Cerebellar cortex (tissue), 1 donor: ENCODE measurements at regions not wholly inside any gene's neighbourhood (a gene's known extent, or its start where the extent isn't known, plus 50 kb on each side); places are given as distances from the start of the nearest gene placed in this dataset.

Source experiments
- DNase-seq: peaks from one replicate; pipeline ENCODE4 v3.0.0-alpha.2; 2015; ENCODE audit warnings: low spot score

DNA sequence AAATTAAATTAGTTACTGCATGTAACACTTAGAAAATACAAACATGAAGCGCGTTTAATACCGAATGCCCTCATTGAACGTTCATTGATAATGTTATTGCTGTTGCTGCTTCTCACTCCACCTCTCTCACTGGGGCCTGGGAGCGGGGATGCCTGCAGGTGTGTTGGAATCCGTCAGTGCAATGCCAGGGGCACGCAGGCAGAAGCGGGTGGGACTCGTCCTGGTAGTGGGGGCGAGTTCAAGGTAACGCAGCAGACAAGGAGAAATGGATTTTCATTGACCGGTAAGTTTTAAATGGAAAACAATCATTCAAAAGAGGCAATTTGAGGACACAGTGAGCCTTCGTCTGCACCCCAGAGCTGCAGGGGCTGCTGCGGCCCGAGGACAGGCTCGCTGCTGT is 71.2 kb upstream of the AFDN start:
- no peak for DNase-seq

DNA sequence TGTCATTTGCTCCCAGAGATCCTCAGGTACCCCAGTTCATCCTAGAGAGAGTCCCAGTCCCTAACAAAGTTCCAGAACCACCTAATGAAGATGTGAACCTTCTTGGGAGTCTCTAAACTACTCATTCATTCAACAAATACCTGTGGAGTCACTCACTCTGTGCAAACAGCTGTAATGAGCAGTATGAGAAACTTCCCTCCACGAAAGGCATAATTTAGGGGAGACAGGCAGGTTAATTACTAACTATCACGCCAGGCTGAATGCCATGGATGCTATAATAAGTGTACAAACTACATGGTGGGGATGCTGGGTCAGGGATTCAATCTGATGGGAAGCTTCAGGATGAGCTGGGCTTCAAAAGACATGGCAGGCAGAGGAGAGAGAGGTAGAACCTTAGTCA is 70.1 kb upstream of the AFDN start:
- DNase-seq: no peak

DNA sequence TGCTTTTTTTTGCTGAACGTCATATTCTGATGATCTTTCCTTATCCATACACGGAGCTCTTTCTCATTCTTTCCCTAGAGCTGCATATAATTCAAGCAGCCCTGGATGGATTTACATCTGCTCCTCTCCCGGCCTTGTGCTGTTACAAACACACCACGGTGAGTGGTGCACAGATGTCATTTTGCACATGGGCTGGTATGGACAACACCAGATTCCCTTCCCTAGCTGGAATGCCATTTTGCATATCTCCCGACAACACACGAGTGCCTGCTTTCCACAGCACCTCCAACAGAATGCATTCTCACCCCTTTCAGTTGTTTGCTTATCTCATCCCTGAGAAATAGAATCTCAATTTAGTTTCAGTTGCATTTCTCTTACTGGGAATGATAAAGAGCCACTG is 69.5 kb upstream of the AFDN start:
- DNase-seq: no peak

DNA sequence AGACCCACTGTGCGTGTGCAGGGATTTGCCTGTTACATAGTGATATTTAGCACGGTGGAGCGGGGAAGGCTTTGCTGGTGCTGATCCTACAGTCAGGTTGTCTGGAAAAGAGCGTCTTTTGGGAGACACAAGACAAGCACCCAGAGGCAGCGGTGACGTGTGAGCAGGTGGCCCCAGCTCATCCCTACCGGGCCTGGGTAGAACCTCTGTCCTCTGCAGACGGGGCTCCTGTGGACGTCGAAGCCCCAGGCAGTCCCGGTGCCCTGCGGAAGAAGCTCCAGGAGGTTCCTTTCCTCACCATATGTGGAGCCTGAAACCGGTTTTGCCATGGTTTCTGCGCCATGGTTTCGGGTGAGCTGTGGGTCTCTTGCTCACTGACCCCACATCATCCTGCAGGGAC is 68.9 kb upstream of the AFDN start:
- no peak for DNase-seq

DNA sequence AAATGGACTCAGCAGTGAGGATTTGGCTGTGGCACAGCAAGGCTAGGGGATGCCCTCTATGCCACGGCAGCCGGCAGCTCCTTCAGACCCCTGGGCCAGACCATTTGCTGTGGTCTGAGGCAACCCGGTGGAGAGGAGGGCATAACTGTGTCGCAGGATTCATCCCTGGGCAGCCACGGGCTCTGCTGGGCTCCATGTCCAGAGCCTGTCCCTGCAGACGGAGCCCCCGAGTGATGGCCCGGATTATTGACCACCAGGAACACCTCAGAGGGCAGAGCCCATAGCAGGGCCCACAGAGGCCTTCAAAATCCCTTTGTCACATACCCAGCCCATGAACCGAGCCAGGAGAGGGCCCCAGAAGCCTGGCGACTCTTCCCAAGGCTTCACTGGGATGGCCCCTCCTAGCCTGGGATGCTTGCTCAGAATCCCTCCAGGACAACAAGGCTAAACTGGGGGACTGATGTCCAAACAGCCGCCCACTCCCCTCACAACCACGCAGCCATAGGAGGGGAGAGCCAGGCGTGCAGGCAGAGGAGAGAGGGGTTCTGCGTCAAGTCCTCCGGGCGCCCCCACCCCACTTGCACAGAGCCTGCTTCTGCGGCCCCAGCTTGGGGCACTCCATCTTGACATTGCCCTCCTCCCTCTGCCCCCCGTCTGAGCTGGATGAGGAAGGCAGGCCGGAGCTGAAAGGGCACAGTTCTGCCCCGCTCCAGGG is 68.2 kb upstream of the AFDN start:
- no peak for DNase-seq

DNA sequence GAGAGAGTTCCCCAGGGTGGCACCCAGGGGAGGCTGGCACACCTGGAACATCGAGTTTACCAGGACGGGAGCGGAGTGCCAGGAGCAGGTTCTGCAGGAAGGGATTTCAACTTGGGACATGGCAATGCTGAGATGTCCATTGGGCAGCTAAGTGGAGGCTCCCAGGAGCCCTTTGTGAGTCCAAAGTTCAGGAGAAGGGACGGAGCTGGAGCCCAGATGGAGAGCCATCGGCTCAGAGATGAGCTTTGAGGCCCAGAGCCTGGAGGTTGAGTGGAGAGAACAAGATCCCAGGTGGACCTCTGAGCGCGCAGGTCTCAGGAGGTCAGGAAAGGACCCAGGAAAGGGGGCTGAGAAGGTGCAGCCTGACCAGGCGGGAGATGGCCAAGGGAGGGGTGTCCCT is 67.5 kb upstream of the AFDN start:
- DNase-seq: no peak

DNA sequence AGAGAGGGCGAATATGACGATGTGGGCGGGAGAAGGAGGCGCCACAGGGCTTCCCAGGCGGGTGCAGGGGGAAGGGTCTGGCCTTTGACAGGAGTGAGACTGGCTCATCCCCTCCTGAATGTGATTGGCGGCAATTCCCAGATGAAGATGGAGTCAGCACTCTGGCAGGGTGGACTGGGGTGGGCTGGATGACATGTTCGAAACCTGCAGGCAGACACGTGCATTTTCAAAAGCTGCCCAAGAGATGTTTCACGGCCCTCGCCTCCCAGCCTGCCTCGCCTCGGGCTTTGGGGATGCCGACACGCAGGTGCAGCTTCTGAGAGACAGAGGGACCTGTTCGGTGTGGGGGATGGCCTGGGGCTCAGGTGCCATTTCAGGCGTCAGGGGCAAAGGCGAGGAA is 66.8 kb upstream of the AFDN start:
- no peak for DNase-seq

DNA sequence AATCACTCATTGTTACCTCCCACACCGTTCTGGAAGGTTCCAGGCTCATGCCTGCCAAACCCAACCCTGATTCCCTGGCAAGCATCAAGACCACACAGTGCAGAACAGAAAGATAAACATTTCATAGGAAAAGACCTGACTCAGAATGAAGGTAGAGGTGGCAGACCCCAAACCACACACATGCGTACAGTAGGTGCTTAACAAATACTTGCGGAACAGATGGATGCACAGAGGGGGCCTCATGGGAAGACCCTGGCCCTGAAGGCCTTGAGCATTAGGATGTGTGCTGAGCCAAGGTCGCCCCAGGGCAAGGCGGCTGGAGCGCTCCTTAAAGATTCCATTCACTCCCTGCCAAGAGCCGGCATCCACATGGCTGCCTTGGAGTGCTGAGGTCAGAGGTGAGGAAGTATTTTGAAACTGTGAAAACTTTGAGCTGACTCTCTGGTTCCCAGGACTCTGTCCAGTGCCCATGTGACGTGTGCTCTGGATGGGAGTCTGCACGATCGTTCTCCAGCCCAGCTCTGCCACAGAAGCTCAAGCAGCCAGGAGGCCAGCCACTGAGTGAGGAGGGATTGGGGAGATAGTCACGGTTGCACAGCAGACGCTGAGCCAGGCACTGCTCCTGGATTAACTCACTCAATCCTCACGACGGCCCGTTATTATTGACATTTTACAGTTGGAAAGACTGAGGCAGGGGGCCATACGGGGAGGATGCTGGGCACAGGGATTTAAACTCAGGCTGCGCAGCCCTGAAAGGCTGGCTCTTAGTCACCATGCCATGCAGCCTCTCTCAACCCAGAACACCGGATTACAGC is 65.5 kb upstream of the AFDN start:
- DNase-seq: no peak

DNA sequence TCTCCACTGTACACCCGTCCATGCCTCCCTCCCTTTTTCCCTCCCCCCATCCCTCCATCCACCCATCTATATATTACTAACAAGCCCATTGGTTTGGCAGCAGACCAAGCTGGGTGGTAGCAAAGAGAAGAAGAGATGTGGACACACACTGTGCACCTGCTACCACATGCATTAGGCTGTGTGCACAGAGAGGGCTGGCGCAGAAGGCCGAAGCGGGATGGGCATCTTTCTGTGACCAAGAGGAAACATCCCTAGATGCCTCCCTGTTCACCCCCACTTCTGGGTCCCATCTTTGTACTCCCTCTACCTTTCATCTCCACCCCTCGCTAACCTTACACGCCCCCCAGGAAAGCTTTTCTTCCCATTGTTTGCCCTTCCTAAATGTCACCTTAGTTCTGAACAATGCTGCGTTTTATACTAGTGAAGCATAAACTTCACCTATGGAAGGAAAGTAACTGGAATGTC is 64.9 kb upstream of the AFDN start:
- no peak for DNase-seq

DNA sequence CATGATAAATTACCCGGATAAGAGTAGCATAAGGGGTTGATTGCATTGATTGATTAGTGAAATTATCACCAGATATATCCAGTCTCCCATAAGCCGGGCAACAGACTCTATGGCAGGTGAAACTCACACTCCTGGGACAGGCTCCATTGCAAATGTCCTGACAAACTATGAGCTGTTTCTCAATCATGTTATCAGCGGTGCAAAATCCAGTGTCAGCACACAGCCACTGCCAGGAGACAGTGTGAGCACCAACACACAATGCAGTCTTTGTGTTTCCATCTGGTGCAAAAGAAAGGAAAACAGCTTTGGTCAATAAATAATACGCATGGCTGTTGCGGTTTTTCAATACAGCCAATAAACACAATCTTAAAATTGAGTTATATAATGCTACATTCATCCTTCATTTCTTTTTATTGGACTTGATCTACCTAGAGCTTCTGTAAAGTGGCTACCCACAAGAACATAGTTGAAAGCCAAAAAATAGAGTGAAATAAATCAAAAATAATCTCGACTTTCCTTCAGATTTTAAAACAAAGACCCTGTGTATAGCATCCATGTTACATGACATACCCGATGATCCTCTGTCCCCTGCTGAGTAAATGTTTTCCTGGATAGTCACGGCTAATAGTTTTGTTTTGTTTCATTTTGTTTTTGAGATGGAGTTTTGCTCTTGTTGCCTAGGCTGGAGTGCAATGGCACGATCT is 64.3 kb upstream of the AFDN start:
- DNase-seq: no peak

DNA sequence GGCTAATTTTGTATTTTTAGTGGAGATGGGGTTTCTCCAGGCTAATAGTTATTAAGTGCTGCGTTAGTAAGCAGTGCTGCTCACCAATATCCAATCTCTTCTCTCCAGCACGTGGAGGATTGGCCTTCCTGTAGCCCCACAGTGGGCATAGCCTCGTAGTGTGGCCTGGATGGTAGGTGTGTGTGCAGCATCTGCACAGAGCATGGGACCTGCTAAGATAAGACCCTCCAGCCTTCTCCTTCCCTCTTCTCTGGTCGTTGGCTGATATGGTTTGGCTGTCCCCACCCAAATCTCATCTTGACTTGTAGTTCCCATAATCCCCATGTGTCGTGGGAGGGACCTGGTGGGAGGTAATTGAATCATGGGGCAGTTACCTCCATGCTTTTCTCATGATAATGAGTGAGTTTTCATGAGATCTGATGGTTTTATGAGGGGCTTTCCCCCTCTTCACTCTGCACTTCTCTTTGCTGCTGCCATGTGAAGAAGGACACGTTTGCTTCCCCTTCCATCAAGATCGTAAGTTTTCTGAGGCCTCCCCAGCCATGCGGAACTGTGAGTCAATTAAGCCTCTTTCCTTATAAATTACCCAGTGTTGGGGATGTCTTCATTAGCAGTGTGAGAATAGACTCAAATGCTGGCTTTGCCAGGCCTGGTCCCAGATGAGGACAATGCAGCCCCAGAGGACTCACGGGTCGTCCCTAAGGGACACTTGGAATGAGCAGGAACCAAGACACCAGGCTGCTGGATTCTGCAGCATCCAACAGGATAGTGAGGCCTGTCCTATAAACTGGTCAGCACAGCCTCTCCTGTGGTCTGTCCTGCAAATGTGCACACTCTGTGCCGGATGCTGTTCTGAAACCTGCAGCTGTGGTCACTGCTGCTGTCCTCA is 63.4 kb upstream of the AFDN start:
- DNase-seq: no peak

DNA sequence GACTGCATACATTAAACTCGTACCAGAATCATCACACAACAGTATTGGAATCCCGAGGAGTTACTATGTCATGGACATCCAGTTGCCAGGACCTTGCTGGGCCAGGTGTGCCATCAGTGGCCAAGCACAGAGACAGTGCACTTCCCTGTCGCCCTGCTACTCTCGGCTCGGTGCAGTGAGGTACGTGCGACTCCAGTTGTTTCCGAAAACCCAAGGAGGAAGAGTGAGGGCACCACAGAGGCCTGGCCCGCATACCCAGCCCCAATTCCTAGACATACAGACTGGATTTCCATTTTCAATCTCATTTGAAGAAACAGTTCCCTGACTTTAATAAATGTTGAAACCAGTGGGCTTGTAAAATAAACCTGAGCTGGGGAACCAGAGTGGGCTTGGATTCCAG is 62.5 kb upstream of the AFDN start:
- DNase-seq: no peak

DNA sequence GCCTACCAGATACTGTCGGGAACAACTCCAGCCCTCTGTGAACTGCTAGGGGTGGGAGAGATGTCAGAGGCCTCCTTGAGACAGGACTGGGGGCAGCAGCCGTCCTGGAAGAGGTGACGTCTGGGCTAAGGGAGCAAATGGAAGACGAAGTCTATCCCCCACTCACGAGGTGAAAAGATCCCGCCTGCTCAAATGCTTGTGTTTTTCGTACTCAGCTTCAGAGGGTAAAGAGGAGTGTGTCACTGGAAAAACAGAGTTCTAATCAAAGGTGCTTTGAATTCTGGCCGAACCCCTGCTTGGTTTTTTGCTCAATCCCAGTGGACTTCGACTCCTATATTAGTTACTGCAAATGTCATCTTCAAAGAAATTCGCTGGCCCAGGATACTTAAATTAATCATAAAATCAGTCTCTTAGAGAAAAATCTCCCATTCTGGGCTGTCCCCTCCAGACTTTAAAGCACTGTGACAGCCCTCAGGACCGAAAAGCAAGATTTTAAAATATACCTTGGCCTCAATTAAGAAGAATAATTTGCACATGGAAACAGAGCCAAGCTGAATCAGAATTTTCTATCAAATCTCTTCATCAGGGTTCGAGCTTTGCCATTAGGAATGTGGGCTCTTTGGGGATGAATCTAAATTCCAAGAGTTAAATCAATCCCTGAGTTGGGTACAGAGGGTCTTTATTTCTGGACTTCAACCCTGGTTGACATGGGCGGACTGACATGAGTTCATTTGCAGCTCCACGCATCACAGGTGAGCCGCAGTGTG is 61.8 kb upstream of the AFDN start:
- DNase-seq: no peak

DNA sequence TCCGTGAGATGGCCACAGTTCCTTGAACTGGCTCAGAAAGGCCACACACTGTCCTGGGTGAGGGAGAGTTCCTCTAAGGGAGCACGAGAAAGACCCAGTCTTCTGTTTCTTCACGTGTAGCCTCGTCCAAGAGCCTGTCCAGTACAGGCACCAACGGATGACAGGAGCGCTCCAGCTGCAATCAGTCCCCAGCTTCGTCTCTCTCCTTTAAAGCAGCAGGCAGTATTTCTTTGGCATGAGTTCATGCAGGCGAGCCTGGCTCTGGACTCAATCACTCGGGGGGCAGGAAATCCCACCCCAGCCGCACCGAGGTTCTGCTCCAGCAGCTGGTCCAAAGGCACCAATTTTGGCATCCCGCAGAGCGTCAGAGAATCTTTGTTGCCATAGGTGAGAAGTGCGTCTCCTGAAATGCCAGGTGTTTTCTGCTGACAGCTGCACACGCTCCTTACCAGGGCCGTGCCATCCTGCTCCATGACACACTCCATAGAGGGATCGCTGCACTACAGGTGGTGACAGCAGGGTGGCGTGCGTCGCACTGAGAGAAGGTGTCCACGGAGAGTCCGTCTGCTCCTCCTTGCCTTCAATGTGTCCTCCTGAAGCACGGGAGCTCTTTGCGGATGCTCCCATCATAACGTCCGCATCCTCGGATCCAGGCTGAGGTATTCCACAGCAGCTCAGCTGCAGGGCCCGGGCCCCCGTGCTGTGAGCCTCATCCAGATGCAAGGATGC is 59.6 kb upstream of the AFDN start:
- no peak for DNase-seq

DNA sequence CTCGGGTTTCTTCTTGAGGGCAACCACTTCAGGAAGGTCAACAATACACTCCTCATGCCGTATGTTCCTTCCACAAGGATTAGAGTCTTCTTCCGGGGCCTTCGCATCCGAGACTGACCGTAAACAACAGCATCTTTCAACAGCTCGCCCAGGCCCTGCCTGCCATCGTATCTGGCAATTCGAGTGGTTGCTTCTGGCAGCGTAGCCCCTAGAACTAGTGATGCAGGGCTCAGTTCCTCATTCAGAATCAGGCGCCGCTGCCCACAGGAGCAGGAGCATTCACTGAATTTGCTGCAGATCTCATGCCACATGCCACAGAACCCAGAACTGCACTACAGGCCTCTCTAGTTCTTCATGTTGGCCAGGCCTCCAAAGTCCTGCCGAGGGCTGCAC is 59.0 kb upstream of the AFDN start:
- DNase-seq: no peak

DNA sequence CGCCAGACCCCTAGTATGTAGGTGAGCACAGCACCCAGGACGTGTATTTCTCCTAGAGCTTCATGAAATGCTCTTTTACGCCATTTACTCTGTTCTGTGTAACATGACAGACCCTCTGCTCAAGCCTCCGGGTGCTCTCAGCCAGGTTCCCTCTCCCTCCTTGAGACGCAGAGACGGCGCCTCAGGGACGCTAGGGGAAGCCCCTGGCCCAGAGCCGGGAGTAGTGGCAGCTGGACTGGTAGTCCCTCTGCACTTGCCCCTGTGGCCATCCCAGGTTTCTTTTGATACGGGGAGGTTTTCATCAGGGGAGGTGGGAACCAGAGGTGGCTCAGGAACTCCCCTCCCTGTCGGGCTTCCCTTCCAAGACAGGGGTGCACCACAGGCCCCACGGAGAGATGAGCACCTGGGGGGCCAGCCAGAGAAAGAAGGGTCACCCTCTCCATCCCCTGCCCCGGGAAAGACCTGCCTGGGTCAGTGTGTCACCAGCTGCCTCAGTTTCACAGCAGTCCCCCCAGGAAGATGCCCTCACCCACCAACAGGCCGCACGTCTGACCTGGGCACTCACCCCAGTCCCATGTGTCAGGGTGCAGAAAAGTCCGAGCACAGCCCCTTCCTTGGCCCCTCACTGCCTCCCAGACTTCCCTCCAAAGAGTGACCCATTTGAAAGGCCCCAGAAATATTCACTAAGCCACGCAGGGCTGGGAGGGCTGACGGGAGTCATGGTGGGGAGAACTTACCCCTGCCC is 58.1 kb upstream of the AFDN start:
- no peak for DNase-seq

DNA sequence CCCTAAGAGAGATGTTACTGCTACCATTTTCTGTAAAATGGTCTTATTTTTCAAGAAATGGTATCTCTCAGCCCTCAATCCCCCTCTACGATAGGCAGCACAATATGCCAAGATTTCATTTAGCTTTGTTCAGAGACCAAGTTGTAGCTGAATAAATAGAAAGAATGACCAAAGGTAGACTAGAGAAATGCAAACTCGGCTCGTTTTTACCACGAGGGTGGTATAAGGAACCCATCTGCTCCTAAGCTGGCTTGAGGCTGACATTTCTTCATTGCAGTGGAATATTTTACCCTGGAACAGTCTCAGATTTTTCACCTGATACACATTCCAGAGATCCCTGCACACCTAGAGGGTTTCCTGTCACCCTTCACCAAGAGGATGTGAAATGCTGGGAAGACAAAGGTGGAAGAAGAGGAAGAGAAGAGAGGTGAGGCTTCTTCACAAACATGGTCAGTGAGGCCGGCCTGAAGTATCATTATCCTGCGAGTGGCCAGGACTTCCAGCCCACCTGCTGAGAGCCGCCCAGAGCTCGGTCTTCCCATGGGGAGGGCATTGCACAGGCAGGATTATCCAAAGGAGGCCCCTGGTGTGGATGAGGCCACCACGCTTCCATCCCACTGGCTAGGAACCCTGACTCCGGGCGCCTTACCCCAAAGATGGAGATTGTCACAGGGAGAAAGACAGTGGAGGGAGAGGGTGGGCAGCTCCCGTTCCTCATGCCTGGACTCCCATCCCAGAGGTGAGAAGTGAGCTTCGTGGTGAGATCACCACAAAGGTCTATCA is 57.1 kb upstream of the AFDN start:
- DNase-seq: no peak

DNA sequence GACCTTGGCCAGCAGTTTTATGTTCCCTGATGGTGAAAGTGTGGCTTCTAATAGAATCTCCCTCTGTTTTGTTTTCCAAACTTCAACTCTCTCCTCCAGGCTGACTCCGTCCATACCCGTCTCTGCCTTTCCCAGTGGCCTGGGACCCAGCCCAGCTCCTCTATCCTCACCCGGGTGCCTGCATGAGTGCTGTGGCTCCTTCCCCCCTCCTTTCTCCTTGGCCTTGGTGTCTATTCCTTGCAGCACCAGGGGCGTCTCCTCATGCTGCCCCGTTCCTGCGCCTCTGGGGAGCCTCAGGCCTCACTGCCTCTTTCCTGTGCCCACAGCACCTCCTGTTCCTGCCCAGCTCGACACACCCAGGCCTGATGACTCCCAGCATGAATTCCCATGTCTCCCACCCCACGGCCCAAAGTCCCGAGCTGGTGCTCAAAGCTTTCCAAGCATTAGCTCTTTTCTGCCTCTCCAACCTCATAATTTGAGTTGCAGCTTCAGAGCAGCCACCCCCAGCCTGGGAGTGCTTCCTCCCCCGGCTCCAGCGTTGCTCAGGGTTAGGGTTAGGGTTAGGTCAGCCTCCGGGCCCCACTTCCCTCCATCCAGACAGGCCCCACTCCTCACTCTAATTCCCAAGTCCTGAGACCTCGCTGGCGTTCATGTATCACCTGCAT is 56.3 kb upstream of the AFDN start:
- DNase-seq: no peak
